Cardiac fibroblast (primary cell): ENCODE measurements at regions not wholly inside any gene's neighbourhood (a gene's known extent, or its start where the extent isn't known, plus 50 kb on each side); places are given as distances from the start of the nearest gene placed in this dataset.

Experiments used
- DNase-seq, 2 donors: peaks; one replicate each; pipeline versions ENCODE4 v3.0.0 to v3.0.0-alpha.2; 2010; ENCODE audit warnings: low read depth in 2 of 2
- H3K4me3 ChIP-seq, 2 donors: replicated peaks in 1 of 2; 1 replicate in 1 of 2; 2 replicates in 1 of 2; pipeline ENCODE4 v1.5.1; 2011; ENCODE audit warnings: low read depth in 2 of 2, low read length in 2 of 2, mild to moderate bottlenecking in 2 of 2, moderate library complexity in 1 of 2
- CTCF ChIP-seq: IDR thresholded peaks from one replicate; pipeline ENCODE4 v1.5.1; 2011; ENCODE audit warnings: low read depth, mild to moderate bottlenecking, low read length, inconsistent platforms

GRCh38 chr1:209062081-209062620, 521.4 kb upstream of the CAMK1G start:
- no peak for DNase-seq
- no peak for TF ChIP-seq CTCF
- H3K4me3 ChIP-seq, result no peak overlapping the region

GRCh38 chr1:209062863-209063262, 520.7 kb upstream of the CAMK1G start:
- TF ChIP-seq CTCF, result no peak
- no peak for DNase-seq

GRCh38 chr1:209063767-209064659, 519.5 kb upstream of the CAMK1G start:
- no peak for TF ChIP-seq CTCF
- H3K4me3 ChIP-seq, result no peak overlapping the region
- no peak for DNase-seq

More at GRCh38 chr1:209062863-209063262, 520.7 kb upstream of the CAMK1G start:
- no peak overlapping the region for H3K4me3 ChIP-seq

- no peak for TF ChIP-seq CTCF
- DNase-seq, result no peak
- no peak overlapping the region for H3K4me3 ChIP-seq
Observed at GRCh38 chr1:209064850-209065706, 518.4 kb upstream of the CAMK1G start.

- TF ChIP-seq CTCF, result no peak
- no peak for DNase-seq
- H3K4me3 ChIP-seq, result no peak overlapping the region
Observed at GRCh38 chr1:209072481-209072880, 511.0 kb upstream of the CAMK1G start.

- no peak for TF ChIP-seq CTCF
- no peak for DNase-seq
- no peak overlapping the region for H3K4me3 ChIP-seq
Observed at GRCh38 chr1:209073879-209074278, 509.6 kb upstream of the CAMK1G start.
